D721Med (cell line): ENCODE measurements at regions not wholly inside any gene's neighbourhood (a gene's known extent, or its start where the extent isn't known, plus 50 kb on each side); places are given as distances from the start of the nearest gene placed in this dataset.

Experiments used
- DNase-seq: peaks from one replicate; pipeline ENCODE4 v3.0.0; 2011; ENCODE audit warnings: low spot score; ENCODE audit not compliant: insufficient read length
- FAIRE-seq: peaks from 2 replicates; lab custom pipeline; 2011; peaks lifted over from hg19 to GRCh38; lab: Jason Lieb, UNC
- CTCF ChIP-seq: IDR thresholded peaks from 2 replicates; pipeline ENCODE4 v1.5.1; 2012; ENCODE audit warnings: mild to moderate bottlenecking, control low read depth; ENCODE audit not compliant: insufficient read depth; ENCODE audit errors: missing control alignments

- FAIRE-seq (no peak), DNase-seq (no peak)
- no peak for TF ChIP-seq CTCF
These were observed 333.8 kb downstream of the C4orf33 start for GRCh38 chr4:129429581-129430320.

GRCh38 chr4:129437347-129437746 is 341.4 kb downstream of the C4orf33 start:
- FAIRE-seq = no peak
- DNase-seq = no peak
- no peak for TF ChIP-seq CTCF

GRCh38 chr4:129438456-129438981 is 342.6 kb downstream of the C4orf33 start:
- no peak for TF ChIP-seq CTCF

GRCh38 chr4:129446074-129446473 is 350.1 kb downstream of the C4orf33 start:
- no peak for DNase-seq
- TF ChIP-seq CTCF = no peak
- no peak for FAIRE-seq

More at GRCh38 chr4:129438456-129438981, 342.6 kb downstream of the C4orf33 start:
- DNase-seq = no peak
- FAIRE-seq = no peak

GRCh38 chr4:129453524-129454200 is 357.7 kb downstream of the C4orf33 start:
- FAIRE-seq (no peak), DNase-seq (no peak)
- no peak for TF ChIP-seq CTCF

GRCh38 chr4:129455482-129455881 is 359.5 kb downstream of the C4orf33 start:
- no peak for TF ChIP-seq CTCF
- FAIRE-seq (no peak), DNase-seq (no peak)
